GM18498 (cell line): ENCODE measurements at regions not wholly inside any gene's neighbourhood (a gene's known extent, or its start where the extent isn't known, plus 50 kb on each side); places are given as distances from the start of the nearest gene placed in this dataset.
A peak's percentile ranks its signal among the peaks of the same experiment; 100 is the strongest.
"Not testable (repeated sequence)": the region's sequence is repeated elsewhere in the genome, so short reads cannot be mapped to it uniquely, and the experiment has no call there.

Source experiments
- ATAC-seq: cut with Tn5 transposase; IDR thresholded peaks from one replicate; pipeline ENCODE4 v1.9.1; 2021; ENCODE audit warnings: mild to moderate bottlenecking, moderate library complexity; ENCODE audit not compliant: unreplicated experiment

DNA sequence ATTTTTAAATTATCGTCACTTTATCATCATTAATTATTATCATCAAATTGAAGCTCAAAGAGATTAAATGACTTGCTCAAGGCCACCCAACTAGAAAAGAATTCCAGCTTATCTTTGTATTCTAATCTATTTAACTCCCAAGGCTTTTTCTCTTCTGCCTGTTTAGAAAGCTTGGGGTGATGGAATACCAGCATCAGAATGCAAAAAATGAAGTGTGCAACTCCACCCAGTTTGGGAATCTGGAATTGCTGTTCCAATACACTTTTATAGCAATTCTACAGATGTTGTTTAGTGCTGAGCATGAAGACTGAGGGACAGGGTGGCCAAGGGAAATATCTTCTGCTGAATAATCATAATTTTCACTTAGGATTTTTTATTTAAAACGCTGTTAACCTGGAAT lies 97.2 kb upstream of the FIBIN start:
- ATAC-seq, result no peak

DNA sequence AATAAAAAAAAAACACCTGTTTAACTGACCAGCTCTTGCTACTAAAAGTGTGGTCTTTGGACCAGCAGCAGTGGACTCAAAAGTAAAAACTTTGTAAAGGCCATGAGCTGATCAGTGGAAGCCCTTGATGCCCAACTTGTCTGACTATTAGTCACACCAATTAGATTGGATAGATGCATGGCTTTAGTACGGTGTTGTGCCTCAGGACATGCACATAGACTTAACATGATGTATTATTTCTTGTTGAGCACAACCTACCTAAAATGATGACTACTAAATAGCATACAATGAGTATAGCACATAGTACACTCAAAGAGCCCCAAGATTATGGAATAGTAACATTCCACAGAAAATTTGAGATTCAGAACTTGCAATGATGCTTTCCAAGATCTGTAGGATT lies 95.1 kb upstream of the FIBIN start:
- no peak for ATAC-seq

DNA sequence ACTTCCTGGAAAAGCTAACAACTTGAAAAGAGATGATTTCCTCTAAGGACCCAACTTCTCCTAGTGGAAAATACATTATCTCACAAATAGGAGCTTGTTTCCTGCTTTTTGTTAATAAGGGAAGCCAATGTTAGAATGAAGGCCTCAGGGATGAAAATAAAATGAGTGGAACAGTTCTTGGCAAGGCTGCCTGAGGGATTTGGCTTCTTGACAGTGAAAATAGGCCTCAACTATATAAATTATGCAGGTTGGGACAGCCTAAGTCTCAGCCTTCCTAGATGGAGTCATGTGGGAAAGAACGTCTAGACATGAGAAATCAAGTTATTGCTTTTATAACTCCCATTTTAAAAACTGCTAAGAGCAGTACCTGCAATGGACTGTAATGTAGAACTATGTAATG lies 92.8 kb upstream of the FIBIN start:
- no peak for ATAC-seq

DNA sequence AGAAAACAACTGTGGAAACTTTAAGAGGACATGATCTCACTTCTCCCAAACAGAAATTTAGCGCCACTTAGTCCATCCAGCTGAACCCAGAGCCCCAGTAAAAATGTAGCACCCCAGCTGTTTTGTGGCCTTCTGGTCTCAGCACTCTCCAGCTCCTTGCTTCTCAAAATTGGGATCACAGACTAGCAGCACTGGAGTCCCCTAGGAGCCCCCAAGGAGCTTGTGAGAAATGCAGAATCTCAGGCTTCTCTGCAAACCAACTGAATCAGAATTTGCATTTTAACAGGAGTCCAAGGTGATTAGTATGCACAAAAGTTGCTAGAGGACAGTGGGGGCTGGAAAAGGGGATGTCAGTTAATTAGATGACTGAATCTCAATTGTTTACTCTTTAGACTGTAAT lies 89.8 kb upstream of the FIBIN start:
- ATAC-seq, result no peak

DNA sequence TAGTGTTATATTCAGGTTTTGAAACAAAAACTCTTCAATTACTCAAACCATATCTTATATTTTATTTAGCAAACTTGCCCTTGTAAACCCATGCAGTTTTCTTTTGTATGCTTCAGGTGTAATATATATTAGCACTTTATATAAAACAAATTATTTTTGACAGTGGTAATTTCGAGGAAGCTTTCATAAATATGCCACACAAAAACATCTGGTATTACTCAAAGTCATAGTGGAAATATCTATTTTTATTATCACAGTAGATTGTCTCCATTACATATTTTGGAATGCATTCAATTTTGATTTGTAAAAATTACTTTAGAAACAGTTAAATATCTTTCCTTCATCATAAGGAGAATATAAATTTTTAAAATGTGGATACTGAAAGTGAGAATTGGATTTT lies 89.1 kb upstream of the FIBIN start:
- no peak for ATAC-seq

DNA sequence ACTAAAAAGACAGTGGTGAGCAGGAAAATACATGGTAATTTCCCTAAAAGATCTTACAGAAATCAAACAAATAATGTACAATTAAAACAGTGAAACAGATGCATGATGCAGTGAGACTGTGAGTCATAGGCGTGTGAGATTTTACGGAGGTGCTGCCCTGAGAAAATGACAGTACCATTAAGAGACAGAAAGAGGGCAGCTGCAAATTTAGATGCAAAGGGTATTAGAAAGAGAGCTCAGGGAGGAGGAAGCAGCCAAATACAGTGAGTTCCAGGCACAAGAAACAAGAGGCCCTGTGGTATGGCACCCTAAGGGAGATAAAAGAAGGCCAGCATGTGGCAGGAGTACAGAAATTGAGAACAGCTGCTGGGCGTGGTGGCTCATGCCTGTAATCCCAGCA lies 88.5 kb upstream of the FIBIN start:
- ATAC-seq, result no peak

DNA sequence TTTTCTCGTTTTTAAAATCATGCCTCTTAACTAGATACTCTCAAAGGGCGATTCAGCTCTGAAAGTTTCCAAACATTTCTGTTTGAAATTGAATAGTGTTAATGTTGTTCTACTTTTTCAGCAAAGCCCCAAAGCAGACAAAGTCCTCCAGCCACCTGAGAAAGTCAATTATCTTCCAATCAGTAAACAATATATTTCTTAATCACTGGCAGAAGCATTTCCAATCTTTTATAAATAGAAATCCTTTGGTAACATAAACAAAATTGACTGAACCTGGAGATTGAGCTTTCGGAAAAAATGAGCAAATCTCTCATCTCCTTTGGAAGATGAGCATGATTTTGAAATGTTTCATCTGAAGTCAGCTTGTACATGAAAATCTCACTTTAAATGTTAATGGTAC lies 84.4 kb upstream of the FIBIN start:
- ATAC-seq, result no peak

DNA sequence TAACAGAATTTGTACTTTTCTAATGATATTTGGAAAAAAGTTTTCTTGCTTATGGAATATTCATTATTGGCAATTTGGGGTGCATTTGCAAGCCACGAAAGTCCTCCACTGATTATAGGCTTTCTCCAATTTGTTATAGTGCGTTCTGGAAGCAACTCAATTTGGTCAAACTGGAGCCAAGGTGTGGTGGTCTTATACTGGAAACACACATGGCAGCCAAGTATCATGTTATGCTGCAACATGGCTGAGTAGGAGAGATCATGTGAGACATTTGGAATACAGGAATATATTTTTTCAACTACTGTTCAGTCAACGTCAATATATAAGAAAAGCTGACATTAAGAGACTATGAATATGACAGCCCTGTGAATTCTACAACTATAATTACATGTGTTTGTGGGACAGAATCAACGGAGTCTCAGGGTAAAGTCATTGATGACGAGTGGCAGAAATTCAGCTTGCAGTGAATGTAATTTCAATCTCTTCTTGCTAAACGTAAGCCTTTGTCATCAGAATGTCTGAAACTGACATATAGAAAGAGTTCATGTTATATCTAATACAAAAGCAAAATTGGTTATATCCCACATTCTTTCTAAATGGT lies 83.8 kb upstream of the FIBIN start:
- no peak for ATAC-seq

DNA sequence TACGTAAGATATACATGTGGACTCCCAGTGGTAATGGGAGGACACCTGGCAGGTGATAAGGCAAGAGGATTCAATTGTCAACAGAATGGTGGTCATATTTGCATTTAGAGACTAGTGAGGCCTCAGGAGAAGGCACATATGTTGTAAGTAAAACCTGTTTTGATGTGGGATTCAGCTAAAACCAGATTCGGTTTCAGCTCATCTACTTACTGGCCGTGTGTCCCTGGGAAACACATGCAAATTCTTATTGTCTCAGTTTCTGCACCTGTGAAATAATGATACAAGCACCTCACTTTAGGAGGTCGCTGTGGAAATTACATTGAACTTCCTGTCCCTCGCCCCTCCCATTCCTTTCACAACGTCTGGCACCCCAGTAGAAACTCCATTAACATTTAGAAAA lies 78.9 kb upstream of the FIBIN start:
- peak; percentile 65 for ATAC-seq

DNA sequence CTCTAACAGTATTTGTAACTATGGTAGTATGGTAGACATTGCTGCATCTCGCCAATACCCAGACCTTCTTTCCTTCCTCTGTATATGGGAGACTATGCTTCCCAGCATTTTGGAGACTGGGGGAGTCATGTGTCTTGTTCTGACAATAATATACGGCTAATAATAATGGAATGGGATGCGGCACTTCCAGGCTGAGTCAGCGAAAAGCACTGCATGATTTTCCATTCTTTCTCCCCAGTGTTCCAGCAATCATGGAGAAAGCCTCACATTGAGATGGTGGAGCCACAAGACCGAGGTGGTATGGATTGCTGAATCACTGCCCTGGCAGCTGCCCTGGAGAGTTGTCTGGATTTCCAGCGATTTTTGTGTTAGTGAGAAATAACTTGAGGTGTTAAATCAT lies 77.1 kb upstream of the FIBIN start:
- no peak for ATAC-seq

DNA sequence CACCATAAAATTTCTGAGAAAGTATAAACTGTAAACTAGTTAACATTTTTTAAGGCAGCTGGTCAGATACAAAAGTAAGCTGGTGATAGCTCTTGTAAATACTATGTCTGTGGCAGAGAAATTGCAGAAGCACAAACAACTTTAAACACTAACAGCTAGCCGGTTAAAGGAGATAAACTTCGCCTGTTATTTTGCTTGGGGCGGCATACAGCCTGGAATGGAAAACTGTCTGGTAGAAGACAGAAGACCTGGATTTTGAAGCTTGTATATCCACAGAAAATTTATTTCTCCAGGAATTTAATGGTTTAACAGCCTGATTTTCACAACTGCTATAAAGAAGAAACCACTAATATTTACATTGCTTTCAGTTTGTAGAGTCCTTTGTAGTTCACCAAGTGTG lies 65.3 kb upstream of the FIBIN start:
- no peak for ATAC-seq

DNA sequence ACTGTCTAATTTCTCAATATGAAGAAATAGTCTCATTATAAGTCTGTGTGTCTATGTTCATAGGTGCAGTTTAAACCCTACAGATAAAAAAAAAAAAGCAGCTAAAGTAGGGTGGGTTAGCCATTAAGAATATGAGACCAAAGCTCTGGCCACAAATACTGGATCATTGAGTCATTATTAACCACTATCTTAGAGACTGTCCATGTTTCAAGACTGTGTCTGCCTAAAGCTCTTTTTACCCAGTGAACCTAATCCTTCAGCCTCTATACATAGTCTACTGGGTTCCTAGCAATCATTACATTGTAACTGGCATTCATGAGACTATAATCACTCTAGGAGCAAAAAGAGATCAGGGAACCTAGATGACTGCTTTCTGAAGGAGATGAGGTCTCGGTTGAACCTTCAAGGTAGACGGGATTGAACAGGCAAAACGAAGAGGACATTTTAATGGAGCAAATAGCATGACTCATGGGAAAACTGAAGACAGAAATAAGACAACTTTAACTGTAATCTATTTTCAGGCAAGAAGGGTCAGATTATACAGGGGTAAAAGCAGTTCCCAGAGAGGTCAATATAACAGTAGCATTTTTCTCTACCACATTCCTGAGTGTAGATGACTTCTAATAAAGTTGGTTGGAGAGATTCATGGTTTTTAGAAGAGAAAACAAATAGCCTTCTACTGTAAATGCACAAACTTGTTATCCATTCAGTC lies 64.0 kb upstream of the FIBIN start:
- ATAC-seq, result no peak

DNA sequence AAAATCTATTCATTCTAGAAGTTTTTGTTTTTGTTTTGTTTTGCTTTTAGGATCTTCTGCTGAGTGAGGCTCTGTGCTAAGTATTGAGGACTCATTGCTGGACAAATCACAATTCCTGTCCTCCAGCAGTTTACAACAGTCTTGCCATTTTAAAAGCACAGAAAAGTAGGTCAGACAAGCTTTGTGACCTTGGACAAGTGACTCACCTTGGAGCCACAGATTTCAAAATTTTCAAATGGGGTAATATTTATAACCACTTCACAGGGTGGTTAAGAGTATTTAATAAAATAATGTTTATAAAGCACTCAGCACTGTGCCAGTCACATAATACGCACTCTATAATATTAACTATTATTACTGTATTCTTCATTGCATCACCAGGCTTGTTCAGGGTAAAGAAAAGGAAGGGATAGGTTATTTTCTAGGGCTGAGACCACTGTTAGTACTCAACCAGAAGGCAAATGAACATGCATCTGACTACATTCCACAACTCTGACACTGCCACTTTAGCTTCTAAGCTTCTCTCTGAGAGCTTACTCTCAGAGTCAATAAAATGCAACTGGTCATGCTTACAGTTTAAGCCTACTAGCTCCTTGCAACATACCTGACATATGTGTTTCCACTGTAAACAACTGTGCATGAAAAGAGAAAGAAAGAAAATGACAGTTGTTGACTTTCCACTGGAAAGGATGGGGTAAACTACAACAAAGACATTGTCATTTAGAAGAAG lies 63.2 kb upstream of the FIBIN start:
- no peak for ATAC-seq

DNA sequence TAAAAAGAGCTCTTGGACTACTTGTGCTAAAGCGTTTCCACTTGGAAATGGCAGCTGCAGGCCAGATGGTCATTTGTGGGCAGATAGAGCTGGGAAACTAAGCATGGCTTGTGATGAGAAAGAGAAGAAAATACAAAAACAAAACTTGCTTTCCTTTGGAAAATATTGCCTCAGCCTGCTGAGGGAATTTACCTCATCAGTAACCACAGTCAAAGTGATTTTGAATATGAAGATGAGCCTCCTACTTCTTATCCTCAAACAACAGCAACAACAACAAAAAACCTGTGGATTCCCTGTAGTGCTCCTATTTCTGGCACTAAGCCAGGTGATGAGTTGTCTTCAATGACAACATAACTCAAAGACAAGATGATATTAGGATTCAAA lies 62.7 kb upstream of the FIBIN start:
- no peak for ATAC-seq

DNA sequence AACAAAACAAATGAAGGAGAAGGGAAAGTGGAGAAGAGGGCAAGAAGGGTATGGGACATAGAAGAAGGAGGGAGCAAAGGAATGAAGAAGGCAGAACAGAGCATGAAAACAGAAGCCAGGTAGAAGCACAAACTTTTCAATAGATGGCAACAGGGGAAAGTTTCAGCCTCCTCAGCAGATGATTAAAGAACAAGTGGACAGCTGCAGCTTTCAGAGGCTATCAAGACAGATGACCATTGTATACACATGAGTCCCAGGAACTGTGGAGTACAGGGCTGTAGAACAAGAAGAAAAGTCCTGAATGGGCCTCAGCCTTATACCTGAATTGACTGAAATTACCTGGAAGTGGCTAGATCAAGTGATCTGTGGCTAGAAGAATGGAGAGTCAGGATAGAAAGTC lies 62.0 kb upstream of the FIBIN start:
- no peak for ATAC-seq

DNA sequence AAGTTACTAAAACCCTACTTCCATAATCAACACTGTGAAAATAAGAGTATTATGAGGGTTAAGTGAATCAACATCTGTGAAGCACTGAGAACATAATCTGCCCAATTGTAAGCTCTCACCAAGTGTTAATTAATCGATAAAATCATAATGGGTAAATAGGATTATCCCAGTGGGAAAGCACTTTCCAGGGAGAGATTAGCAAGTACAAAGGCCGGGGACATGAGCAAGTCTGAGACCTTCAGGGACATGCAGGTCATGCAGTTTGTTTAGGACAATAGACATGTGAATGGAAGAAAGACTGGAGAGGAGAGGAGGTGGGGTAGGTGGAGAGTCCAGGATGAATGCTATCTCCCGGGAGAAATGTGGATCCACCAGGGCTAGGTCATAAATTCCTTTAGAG lies 57.8 kb upstream of the FIBIN start:
- no peak for ATAC-seq

DNA sequence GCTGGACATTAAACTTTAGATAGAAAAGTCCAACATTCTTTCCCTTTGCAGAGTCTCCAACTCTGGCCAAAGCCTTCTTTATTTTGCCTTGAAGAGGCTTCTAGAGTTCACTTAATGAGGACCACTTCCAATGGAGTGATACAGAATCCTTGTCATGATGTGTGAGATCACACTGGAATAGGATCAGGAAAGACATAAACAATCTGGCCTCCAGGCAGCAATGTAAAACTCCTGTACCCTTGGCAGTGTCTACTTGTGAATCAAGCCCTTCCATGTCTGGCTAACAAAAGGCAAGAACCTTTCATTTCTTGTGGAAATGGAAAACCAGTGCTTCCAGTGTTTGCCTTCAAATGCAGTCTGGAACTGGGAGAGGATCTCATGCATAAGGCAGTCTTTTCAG lies 56.5 kb upstream of the FIBIN start:
- no peak for ATAC-seq

DNA sequence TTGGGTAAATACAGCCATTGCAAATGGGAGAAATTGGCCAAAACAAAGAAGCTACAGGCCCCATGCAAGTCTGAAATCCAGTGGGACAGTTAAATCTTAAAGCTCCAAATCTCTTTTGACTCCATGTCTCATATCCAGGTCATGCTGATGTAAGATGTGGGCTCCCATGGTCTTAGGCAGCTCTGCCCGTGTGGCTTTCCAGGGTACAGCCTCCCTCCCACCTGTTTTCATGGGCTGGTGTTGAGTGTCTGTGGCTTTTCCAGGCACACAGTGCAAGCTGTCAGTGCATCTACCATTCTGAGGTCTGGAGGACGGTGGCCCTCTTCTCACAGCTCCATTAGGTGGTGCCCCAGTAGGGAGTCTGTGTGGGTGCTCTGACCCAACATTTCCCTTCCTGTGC lies 53.4 kb upstream of the FIBIN start:
- ATAC-seq, result not testable (repeated sequence)

DNA sequence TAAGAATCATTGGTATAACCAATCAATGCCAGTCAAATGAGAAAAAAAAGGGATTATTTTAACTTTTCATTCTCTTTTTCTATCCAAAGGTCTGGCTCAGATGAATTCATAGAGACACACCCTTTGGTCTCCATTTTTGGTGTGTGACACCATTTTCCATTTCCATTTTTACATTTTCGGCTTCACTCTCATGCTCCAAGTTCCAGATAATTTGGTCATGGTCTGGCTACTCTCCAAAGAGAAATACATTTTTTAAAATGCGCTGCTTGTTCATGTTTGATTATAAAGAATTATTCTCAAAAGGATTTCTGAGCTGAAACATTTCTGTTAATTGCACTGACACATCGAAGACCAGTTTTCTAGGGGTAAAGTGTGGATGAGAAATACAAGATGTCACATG lies 51.6 kb upstream of the FIBIN start:
- ATAC-seq, result no peak

DNA sequence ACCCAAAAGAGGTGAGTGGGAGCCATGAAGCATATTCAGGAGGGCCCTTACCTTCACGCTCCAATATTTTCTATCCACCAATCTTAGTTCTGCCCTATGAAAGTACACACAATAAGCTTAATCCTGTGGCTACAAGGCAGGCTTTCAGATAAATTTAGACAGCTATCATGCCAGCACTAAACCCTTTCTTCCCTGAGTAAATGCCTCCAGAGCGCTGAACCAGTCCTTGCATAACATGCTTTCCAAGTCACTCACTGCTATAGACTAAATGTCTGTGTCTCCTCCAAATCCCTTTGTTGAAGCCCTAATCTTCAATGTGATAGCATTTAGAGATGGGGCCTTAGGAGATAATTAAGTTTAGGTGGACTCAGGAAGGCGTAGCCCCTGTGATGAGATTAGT lies 50.3 kb upstream of the FIBIN start:
- ATAC-seq, result no peak
